Liver (tissue), 8 donors: ENCODE measurements at regions not wholly inside any gene's neighbourhood (a gene's known extent, or its start where the extent isn't known, plus 50 kb on each side); places are given as distances from the start of the nearest gene placed in this dataset.

Experiments used
- DNase-seq: peaks from one replicate; pipeline ENCODE4 v3.0.0-alpha.2; 2017; ENCODE audit warnings: low spot score
- H3K27ac ChIP-seq, 2 donors: one replicate each; pipeline ENCODE4 v1.7.0; 2013; ENCODE audit warnings: inconsistent platforms in 2 of 2, low read length in 2 of 2, control low read depth in 1 of 2, low read depth in 1 of 2, mild to moderate bottlenecking in 1 of 2
- H3K27me3 ChIP-seq, 4 donors: one replicate each; pipeline versions ENCODE4 v1.6.1 to v1.7.0; 2013; ENCODE audit warnings: low read length in 3 of 4, inconsistent platforms in 1 of 4, mild to moderate bottlenecking in 1 of 4, moderate library complexity in 1 of 4; ENCODE audit not compliant: control insufficient read depth in 4 of 4, insufficient read depth in 4 of 4
- H3K36me3 ChIP-seq, 4 donors: one replicate each; pipeline versions ENCODE4 v1.6.1 to v1.7.0; 2013; ENCODE audit warnings: low read length in 3 of 4, mild to moderate bottlenecking in 3 of 4, low read depth in 1 of 4, moderate library complexity in 1 of 4; ENCODE audit not compliant: control insufficient read depth in 4 of 4, insufficient read depth in 3 of 4
- H3K4me1 ChIP-seq, 4 donors: one replicate each; pipeline versions ENCODE4 v1.6.1 to v1.7.0; 2013; ENCODE audit warnings: low read length in 3 of 4, mild to moderate bottlenecking in 3 of 4, moderate library complexity in 1 of 4; ENCODE audit not compliant: control insufficient read depth in 4 of 4, insufficient read depth in 4 of 4
- H3K4me3 ChIP-seq, 3 donors: one replicate each; pipeline versions ENCODE4 v1.6.1 to v1.7.0; 2013; ENCODE audit warnings: low read length in 3 of 3, control low read depth in 1 of 3, low read depth in 1 of 3, mild to moderate bottlenecking in 1 of 3
- H3K9ac ChIP-seq, 2 donors: one replicate each; pipeline ENCODE4 v1.7.0; 2013; ENCODE audit warnings: low read length in 2 of 2, mild to moderate bottlenecking in 2 of 2, moderate library complexity in 2 of 2, control low read depth in 1 of 2, low read depth in 1 of 2
- H3K9me3 ChIP-seq, 4 donors: one replicate each; pipeline versions ENCODE4 v1.6.1 to v1.7.0; 2013; ENCODE audit warnings: low read length in 3 of 4; ENCODE audit not compliant: control insufficient read depth in 4 of 4
- EGR1 ChIP-seq, 2 donors: IDR thresholded peaks; 2 replicates each; pipeline ENCODE4 v1.6.1; 2016 to 2018; ENCODE audit warnings: antibody characterized with exemption in 2 of 2, low read depth in 2 of 2
- FOXA1 ChIP-seq: IDR thresholded peaks from 2 replicates; pipeline ENCODE4 v1.6.1; 2016; ENCODE audit warnings: antibody characterized with exemption
- FOXA2 ChIP-seq: IDR thresholded peaks from 2 replicates; pipeline ENCODE4 v1.6.1; 2016; ENCODE audit warnings: antibody characterized with exemption
- GABPA ChIP-seq, 2 donors: IDR thresholded peaks in 1 of 2; conservative IDR thresholded peaks in 1 of 2; 2 replicates each; pipeline ENCODE4 v1.6.1; 2016; ENCODE audit warnings: antibody characterized with exemption in 2 of 2, mild to moderate bottlenecking in 1 of 2, moderate library complexity in 1 of 2
- HNF4A ChIP-seq, 2 donors: conservative IDR thresholded peaks; 2 replicates each; pipeline ENCODE4 v1.6.1; 2016; ENCODE audit warnings: antibody characterized with exemption in 2 of 2, mild to moderate bottlenecking in 2 of 2
- HNF4G ChIP-seq: IDR thresholded peaks from 2 replicates; pipeline ENCODE4 v1.6.1; 2016; ENCODE audit warnings: antibody characterized with exemption
- JUND ChIP-seq, 2 donors: IDR thresholded peaks; 2 replicates each; pipeline ENCODE4 v1.6.1; 2016; ENCODE audit warnings: antibody characterized with exemption in 2 of 2
- NR2F2 ChIP-seq: IDR thresholded peaks from 2 replicates; pipeline ENCODE4 v1.6.1; 2016; ENCODE audit warnings: antibody characterized with exemption
- RAD21 ChIP-seq, 2 donors: IDR thresholded peaks; 2 replicates each; pipeline ENCODE4 v1.6.1; 2016; ENCODE audit warnings: antibody characterized with exemption in 2 of 2, mild to moderate bottlenecking in 2 of 2
- RXRA ChIP-seq, 2 donors: IDR thresholded peaks; 2 replicates each; pipeline ENCODE4 v1.6.1; 2017 to 2018; ENCODE audit warnings: antibody characterized with exemption in 2 of 2, mild to moderate bottlenecking in 1 of 2
- SP1 ChIP-seq: IDR thresholded peaks from 2 replicates; pipeline ENCODE4 v1.6.1; 2018; ENCODE audit warnings: antibody characterized with exemption, mild to moderate bottlenecking
- TAF1 ChIP-seq: conservative IDR thresholded peaks from 2 replicates; pipeline ENCODE4 v1.6.1; 2016; ENCODE audit warnings: antibody characterized with exemption, mild to moderate bottlenecking
- YY1 ChIP-seq: IDR thresholded peaks from 2 replicates; pipeline ENCODE4 v1.6.1; 2016; ENCODE audit warnings: antibody characterized with exemption, mild to moderate bottlenecking
- WGBS: extraction: QIAGEN DNeasy Blood & Tissue Kit; methylation state at CpG from one replicate; pipeline ENCODE4 v1.1.7; 2013; 5-methylcytosine and 5-hydroxymethylcytosine counted together
- TF ChIP-seq, protein P1 (sequence below): IDR thresholded peaks from 2 replicates; pipeline ENCODE4 v1.6.1; 2016; ENCODE audit warnings: antibody characterized with exemption
- TF ChIP-seq, protein P2 (sequence below): fragments of 150-350 bp; IDR thresholded peaks from 2 replicates; pipeline ENCODE4 v1.5.1; 2017; ENCODE audit warnings: improper control_type of control experiment, low read depth, low read length; ENCODE audit not compliant: missing input control
- TF ChIP-seq, protein P3 (sequence below): IDR thresholded peaks from 2 replicates; pipeline ENCODE4 v1.6.1; 2016; ENCODE audit warnings: antibody characterized with exemption
- TF ChIP-seq, protein P4 (sequence below): IDR thresholded peaks from 2 replicates; pipeline ENCODE4 v1.6.1; 2016; ENCODE audit warnings: antibody characterized with exemption, mild to moderate bottlenecking
- TF ChIP-seq, protein P5 (sequence below): IDR thresholded peaks from 2 replicates; pipeline ENCODE4 v1.6.1; 2016; ENCODE audit warnings: antibody characterized with exemption
- donor health status: healthy.
- donor health status: healthy.
- donor health status: healthy.
- donor health status: healthy.
- donor health status: healthy.

DNA sequence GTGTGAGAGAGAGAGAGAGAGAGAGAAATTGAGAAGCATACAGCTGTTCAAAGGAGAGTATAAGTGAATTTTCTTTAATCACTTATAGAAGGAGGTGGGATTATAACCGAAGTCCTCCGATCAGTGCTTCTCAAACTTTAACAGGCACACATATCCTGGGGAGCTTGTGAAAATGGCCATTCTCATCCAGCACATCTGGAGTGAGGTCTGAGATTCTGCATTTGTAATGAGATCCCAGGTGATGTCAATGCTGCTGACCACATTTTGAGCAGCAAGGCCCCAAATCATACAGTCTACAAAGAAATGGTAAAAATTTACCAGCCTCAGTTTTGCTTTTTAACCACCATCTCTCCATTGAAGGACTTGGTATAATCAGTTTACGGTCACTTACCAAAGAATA, 219.0 kb downstream of the PTEN start:
- no peaks in the 10 kb centered on the region for H3K9me3 ChIP-seq
- H3K4me3 ChIP-seq: no peak overlapping the region
- TF ChIP-seq RXRA (IDR thresholded peaks at IDR 0.05) (no peak), FOXA1 (no peak), JUND (IDR thresholded peaks at IDR 0.05) (no peak), FOXA2 (no peak), SP1 (no peak), EGR1 (IDR thresholded peaks at IDR 0.05; ENCODE audit: low read depth in 2 of 2) (no peak), NR2F2 (no peak), GABPA (IDR thresholded peaks at IDR 0.05 in 1 of 2, conservative IDR thresholded peaks at IDR 0.05 in 1 of 2) (no peak), YY1 (no peak)
- TF ChIP-seq, protein P1, sequence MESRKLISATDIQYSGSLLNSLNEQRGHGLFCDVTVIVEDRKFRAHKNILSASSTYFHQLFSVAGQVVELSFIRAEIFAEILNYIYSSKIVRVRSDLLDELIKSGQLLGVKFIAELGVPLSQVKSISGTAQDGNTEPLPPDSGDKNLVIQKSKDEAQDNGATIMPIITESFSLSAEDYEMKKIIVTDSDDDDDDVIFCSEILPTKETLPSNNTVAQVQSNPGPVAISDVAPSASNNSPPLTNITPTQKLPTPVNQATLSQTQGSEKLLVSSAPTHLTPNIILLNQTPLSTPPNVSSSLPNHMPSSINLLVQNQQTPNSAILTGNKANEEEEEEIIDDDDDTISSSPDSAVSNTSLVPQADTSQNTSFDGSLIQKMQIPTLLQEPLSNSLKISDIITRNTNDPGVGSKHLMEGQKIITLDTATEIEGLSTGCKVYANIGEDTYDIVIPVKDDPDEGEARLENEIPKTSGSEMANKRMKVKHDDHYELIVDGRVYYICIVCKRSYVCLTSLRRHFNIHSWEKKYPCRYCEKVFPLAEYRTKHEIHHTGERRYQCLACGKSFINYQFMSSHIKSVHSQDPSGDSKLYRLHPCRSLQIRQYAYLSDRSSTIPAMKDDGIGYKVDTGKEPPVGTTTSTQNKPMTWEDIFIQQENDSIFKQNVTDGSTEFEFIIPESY: no peak
- TF ChIP-seq, protein P2, sequence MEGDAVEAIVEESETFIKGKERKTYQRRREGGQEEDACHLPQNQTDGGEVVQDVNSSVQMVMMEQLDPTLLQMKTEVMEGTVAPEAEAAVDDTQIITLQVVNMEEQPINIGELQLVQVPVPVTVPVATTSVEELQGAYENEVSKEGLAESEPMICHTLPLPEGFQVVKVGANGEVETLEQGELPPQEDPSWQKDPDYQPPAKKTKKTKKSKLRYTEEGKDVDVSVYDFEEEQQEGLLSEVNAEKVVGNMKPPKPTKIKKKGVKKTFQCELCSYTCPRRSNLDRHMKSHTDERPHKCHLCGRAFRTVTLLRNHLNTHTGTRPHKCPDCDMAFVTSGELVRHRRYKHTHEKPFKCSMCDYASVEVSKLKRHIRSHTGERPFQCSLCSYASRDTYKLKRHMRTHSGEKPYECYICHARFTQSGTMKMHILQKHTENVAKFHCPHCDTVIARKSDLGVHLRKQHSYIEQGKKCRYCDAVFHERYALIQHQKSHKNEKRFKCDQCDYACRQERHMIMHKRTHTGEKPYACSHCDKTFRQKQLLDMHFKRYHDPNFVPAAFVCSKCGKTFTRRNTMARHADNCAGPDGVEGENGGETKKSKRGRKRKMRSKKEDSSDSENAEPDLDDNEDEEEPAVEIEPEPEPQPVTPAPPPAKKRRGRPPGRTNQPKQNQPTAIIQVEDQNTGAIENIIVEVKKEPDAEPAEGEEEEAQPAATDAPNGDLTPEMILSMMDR: no peak
- TF ChIP-seq, protein P3, sequence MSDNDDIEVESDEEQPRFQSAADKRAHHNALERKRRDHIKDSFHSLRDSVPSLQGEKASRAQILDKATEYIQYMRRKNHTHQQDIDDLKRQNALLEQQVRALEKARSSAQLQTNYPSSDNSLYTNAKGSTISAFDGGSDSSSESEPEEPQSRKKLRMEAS: no peak
- TF ChIP-seq, protein P4, sequence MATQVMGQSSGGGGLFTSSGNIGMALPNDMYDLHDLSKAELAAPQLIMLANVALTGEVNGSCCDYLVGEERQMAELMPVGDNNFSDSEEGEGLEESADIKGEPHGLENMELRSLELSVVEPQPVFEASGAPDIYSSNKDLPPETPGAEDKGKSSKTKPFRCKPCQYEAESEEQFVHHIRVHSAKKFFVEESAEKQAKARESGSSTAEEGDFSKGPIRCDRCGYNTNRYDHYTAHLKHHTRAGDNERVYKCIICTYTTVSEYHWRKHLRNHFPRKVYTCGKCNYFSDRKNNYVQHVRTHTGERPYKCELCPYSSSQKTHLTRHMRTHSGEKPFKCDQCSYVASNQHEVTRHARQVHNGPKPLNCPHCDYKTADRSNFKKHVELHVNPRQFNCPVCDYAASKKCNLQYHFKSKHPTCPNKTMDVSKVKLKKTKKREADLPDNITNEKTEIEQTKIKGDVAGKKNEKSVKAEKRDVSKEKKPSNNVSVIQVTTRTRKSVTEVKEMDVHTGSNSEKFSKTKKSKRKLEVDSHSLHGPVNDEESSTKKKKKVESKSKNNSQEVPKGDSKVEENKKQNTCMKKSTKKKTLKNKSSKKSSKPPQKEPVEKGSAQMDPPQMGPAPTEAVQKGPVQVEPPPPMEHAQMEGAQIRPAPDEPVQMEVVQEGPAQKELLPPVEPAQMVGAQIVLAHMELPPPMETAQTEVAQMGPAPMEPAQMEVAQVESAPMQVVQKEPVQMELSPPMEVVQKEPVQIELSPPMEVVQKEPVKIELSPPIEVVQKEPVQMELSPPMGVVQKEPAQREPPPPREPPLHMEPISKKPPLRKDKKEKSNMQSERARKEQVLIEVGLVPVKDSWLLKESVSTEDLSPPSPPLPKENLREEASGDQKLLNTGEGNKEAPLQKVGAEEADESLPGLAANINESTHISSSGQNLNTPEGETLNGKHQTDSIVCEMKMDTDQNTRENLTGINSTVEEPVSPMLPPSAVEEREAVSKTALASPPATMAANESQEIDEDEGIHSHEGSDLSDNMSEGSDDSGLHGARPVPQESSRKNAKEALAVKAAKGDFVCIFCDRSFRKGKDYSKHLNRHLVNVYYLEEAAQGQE: no peak
- peaks cover 13 to 48% (median 36%) of the 10 kb centered on the region in 4 donors for H3K4me1 ChIP-seq
- H3K27me3 ChIP-seq: no peaks in the 10 kb centered on the region
- peak overlapping the region; percentile 30 to 40 for H3K27ac ChIP-seq
- no peak for DNase-seq
- H3K9ac ChIP-seq: no peak overlapping the region
- 95% methylated on average over 3 of the region's 3 CpGs for whole genome bisulfite sequencing
- no peaks in the 10 kb centered on the region for H3K36me3 ChIP-seq

DNA sequence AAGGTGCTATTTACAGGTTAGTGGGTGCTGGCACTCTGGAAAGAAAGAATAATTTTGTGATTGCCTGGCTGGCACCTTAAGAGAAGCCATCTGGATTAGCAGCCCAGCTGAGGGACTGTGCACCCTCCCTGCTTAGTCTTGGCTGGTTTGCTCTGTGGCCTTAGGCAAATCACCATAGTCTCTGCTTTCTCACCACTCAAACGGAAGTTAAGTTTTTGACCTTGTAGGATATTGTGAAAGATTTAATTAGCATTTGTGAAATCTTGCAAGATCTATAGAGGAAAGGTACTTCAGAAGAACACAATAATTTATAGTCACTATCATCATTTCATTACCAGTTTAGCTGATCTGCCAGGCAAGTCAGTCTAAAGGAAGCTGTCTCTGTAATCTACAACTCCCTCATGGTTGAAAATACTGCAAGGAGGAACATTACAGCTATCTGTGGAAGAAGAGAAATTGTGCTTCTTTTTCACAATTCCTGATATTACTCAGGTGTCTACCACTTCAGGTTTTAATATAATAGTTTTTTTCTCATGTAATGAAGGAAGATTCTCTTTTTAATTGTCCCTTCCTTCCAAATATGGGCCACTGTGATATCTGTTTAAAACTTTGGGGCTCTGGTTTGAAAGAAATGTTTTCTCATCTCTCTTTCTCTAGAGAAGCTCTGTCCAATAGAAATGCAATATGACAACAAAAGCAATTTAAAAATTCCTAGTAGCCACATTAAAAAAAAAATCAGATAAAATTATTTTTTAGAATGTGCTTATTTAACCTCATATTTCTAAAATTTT, 219.6 kb downstream of the PTEN start:
- 31% methylated on average over 1 of the region's 1 CpG for WGBS
- Histone ChIP-seq H3K27me3 (no peaks in the 10 kb centered on the region), H3K36me3 (no peaks in the 10 kb centered on the region), H3K27ac (peak overlapping the region in 1 of 2 donors; percentile 40), H3K4me3 (no peak overlapping the region), H3K9ac (no peak overlapping the region), H3K4me1 (peaks cover 13 to 48% (median 36%) of the 10 kb centered on the region in 4 donors), H3K9me3 (no peaks in the 10 kb centered on the region)
- no peak for DNase-seq
- TF ChIP-seq EGR1 (IDR thresholded peaks at IDR 0.05; ENCODE audit: low read depth in 2 of 2) (no peak), RAD21 (IDR thresholded peaks at IDR 0.05) (no peak), TAF1 (no peak), HNF4G (no peak), FOXA2 (no peak), NR2F2 (no peak), FOXA1 (no peak), JUND (IDR thresholded peaks at IDR 0.05) (no peak), HNF4A (conservative IDR thresholded peaks at IDR 0.05) (no peak), SP1 (no peak)
- TF ChIP-seq, protein P1: no peak
- TF ChIP-seq, protein P2: no peak
- TF ChIP-seq, protein P5, sequence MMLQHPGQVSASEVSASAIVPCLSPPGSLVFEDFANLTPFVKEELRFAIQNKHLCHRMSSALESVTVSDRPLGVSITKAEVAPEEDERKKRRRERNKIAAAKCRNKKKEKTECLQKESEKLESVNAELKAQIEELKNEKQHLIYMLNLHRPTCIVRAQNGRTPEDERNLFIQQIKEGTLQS: no peak
